GM12878 (cell line): ENCODE measurements at regions not wholly inside any gene's neighbourhood (a gene's known extent, or its start where the extent isn't known, plus 50 kb on each side); places are given as distances from the start of the nearest gene placed in this dataset.

Experiments
- ATAC-seq: fragments of 200-7000 bp; cut with Tn5 transposase; 3 replicates; pipeline ENCODE4 v1.9.1; 2020; ENCODE audit warnings: mild to moderate bottlenecking, moderate library complexity
- BruUV-seq: library from RNA; stranded (reverse); fragments of 400-500 nt; replicated peaks from 2 replicates; lab custom pipeline; 2021; lab: Mats Ljungman, UMichigan
- CTCF ChIA-PET: fragments of 300-600 bp; sonication (Branson Sonifier 250); formaldehyde crosslinking; extraction: SDS; loops from one replicate; lab custom pipeline; 2021; ENCODE audit warnings: inconsistent platforms; lab: Yijun Ruan, JAX
- POLR2A ChIA-PET: fragments of 350-600 bp; formaldehyde crosslinking; extraction: SDS; loops from one replicate; lab custom pipeline; 2021; ENCODE audit warnings: inconsistent platforms; lab: Charles Lee
- RAD21 ChIA-PET: fragments of 300-600 bp; sonication (Branson Sonifier 250); formaldehyde crosslinking; loops from one replicate; lab custom pipeline; 2023; ENCODE audit warnings: antibody characterized with exemption; ENCODE audit not compliant: unreplicated experiment; lab: Charles Lee
- SMC1A ChIA-PET: fragments of 300-600 bp; sonication (Branson Sonifier 250); formaldehyde crosslinking; loops from one replicate; lab custom pipeline; 2023; ENCODE audit not compliant: unreplicated experiment, uncharacterized antibody; lab: Charles Lee
- DNase-seq: peaks from one replicate; pipeline ENCODE4 v3.0.0-alpha.2; 2011; ENCODE audit warnings: low read depth, low spot score
- FAIRE-seq: peaks from 3 replicates; lab custom pipeline; 2011; peaks lifted over from hg19 to GRCh38; lab: Jason Lieb, UNC
- H2AFZ ChIP-seq: 2 replicates; pipeline ENCODE4 v1.6.0; 2011; ENCODE audit warnings: low read depth, low read length, control low read depth; ENCODE audit not compliant: control insufficient read depth
- H3K27ac ChIP-seq: 2 replicates; pipeline ENCODE4 v1.5.1; 2011; ENCODE audit warnings: control low read depth; ENCODE audit not compliant: control insufficient read depth, insufficient read depth
- H3K27me3 ChIP-seq, 2 experiments: replicated peaks in 1 of 2; 2 replicates each; pipeline versions ENCODE4 v1.6.0 to v1.6.1; 2011; ENCODE audit warnings: low read length in 1 of 2; ENCODE audit not compliant: control insufficient read depth in 2 of 2, insufficient read depth in 2 of 2
- H3K36me3 ChIP-seq, 2 experiments: 2 replicates each; pipeline ENCODE4 v1.5.1; 2011; ENCODE audit warnings: low read length in 1 of 2; ENCODE audit not compliant: control insufficient read depth in 2 of 2, insufficient read depth in 2 of 2
- H3K4me1 ChIP-seq: 2 replicates; pipeline ENCODE4 v1.6.1; 2011; ENCODE audit warnings: mild to moderate bottlenecking, low read length, moderate library complexity, mixed read lengths; ENCODE audit not compliant: control insufficient read depth, insufficient read depth
- H3K4me2 ChIP-seq: 2 replicates; pipeline ENCODE4 v1.6.0; 2011; ENCODE audit warnings: control low read depth; ENCODE audit not compliant: control insufficient read depth, insufficient read depth
- H3K4me3 ChIP-seq: fragments of 200-600 bp; sonication (generic); 2 replicates; pipeline ENCODE4 v1.5.1; 2016
- H3K79me2 ChIP-seq: 2 replicates; pipeline ENCODE4 v1.6.0; 2011; ENCODE audit warnings: low read length; ENCODE audit not compliant: control insufficient read depth, insufficient read depth
- H3K9ac ChIP-seq: 2 replicates; pipeline ENCODE4 v1.8.0; 2011; ENCODE audit warnings: low read length, control low read depth, mixed read lengths; ENCODE audit not compliant: control insufficient read depth, insufficient read depth
- H3K9me3 ChIP-seq: replicated peaks from 3 replicates; pipeline ENCODE4 v1.5.1; 2011; ENCODE audit warnings: mild to moderate bottlenecking, low read length; ENCODE audit not compliant: control insufficient read depth, insufficient read depth
- H4K20me1 ChIP-seq: 2 replicates; pipeline ENCODE4 v1.6.0; 2011; ENCODE audit not compliant: control insufficient read depth, insufficient read depth
- BCL11A ChIP-seq: IDR thresholded peaks from 2 replicates; pipeline ENCODE4 v1.6.1; 2011; ENCODE audit warnings: low read depth, low read length
- CBFB ChIP-seq: IDR thresholded peaks from 2 replicates; pipeline ENCODE4 v1.6.1; 2016; ENCODE audit warnings: antibody characterized with exemption, low read depth
- EZH2 ChIP-seq: IDR thresholded peaks from 2 replicates; pipeline ENCODE4 v1.6.1; 2012; ENCODE audit warnings: low read depth, mild to moderate bottlenecking, control low read depth, inconsistent platforms, low read length, borderline replicate concordance; ENCODE audit not compliant: control insufficient read depth
- FOS ChIP-seq: IDR thresholded peaks from 3 replicates; pipeline ENCODE4 v1.6.1; 2011; ENCODE audit warnings: borderline replicate concordance; ENCODE audit not compliant: insufficient read length; ENCODE audit errors: extremely low read depth
- FOXM1 ChIP-seq: IDR thresholded peaks from 2 replicates; pipeline ENCODE4 v1.6.1; 2012; ENCODE audit warnings: low read depth, mild to moderate bottlenecking, inconsistent platforms, low read length, moderate library complexity
- LARP7 ChIP-seq: fragments of 450-650 bp; IDR thresholded peaks from 2 replicates; pipeline ENCODE4 v1.6.1; 2017; ENCODE audit warnings: mild to moderate bottlenecking
- NR2F1 ChIP-seq: fragments of 450-650 bp; conservative IDR thresholded peaks from 2 replicates; pipeline ENCODE4 v1.6.1; 2017; ENCODE audit warnings: mild to moderate bottlenecking
- POU2F2 ChIP-seq: IDR thresholded peaks from 3 replicates; pipeline ENCODE4 v1.6.1; 2011; ENCODE audit warnings: low read depth, mild to moderate bottlenecking, low read length, borderline replicate concordance
- RB1 ChIP-seq: fragments of 450-650 bp; formaldehyde crosslinking; IDR thresholded peaks from 2 replicates; pipeline ENCODE4 v1.6.1; 2017; ENCODE audit warnings: mild to moderate bottlenecking, borderline replicate concordance
- RCOR1 ChIP-seq: conservative IDR thresholded peaks from 2 replicates; pipeline ENCODE4 v1.6.1; 2012; ENCODE audit warnings: low read depth, low read length, improper control_type of control experiment
- SMAD1 ChIP-seq: fragments of 450-650 bp; IDR thresholded peaks from 2 replicates; pipeline ENCODE4 v1.6.1; 2018; ENCODE audit warnings: mild to moderate bottlenecking, low read depth; ENCODE audit not compliant: partially characterized antibody
- WRNIP1 ChIP-seq: IDR thresholded peaks from 2 replicates; pipeline ENCODE4 v1.6.1; 2011; ENCODE audit warnings: low read depth, low read length, improper control_type of control experiment, borderline replicate concordance
- ZNF274 ChIP-seq: IDR thresholded peaks from one replicate; pipeline ENCODE4 v1.8.0; 2011; ENCODE audit not compliant: insufficient read length, insufficient read depth
- WGBS: methylation state at CpG from one replicate; pipeline ENCODE4 v1.1.6; 2016; ENCODE audit warnings: low lambda C conversion rate; ENCODE audit not compliant: insufficient replicate concordance, insufficient coverage; ENCODE audit errors: missing lambda C conversion rate; 5-methylcytosine and 5-hydroxymethylcytosine counted together
- in situ Hi-C: fragments of 300-500 bp; cut with MboI; formaldehyde crosslinking; loops from 9 replicates; pipeline ENCODE4 v1.14.3; 2018; ENCODE audit warnings: mixed read lengths
- intact Hi-C: fragments of 100-400 bp; cut with micrococcal nuclease; formaldehyde crosslinking; loops from one replicate; pipeline ENCODE4 v1.14.2; 2022; ENCODE audit not compliant: unreplicated experiment
- TF ChIP-seq, protein P1 (sequence below): fragments of 450-650 bp; IDR thresholded peaks from 2 replicates; pipeline ENCODE4 v1.6.1; 2017; ENCODE audit warnings: low read depth, mild to moderate bottlenecking, moderate library complexity

- CTCF ChIA-PET = no interaction called here
- H2AFZ ChIP-seq = no peak overlapping the region
- 81% methylated on average over 1 of the region's 1 CpG for WGBS
- no TSS peak for BruUV-seq
- no peak overlapping the region for H3K27ac ChIP-seq
- no peak for TF ChIP-seq ZNF274
- TF ChIP-seq, protein P1, sequence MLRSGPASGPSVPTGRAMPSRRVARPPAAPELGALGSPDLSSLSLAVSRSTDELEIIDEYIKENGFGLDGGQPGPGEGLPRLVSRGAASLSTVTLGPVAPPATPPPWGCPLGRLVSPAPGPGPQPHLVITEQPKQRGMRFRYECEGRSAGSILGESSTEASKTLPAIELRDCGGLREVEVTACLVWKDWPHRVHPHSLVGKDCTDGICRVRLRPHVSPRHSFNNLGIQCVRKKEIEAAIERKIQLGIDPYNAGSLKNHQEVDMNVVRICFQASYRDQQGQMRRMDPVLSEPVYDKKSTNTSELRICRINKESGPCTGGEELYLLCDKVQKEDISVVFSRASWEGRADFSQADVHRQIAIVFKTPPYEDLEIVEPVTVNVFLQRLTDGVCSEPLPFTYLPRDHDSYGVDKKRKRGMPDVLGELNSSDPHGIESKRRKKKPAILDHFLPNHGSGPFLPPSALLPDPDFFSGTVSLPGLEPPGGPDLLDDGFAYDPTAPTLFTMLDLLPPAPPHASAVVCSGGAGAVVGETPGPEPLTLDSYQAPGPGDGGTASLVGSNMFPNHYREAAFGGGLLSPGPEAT = no peak
- no peak for TF ChIP-seq FOXM1
- no peak for TF ChIP-seq SMAD1
- TF ChIP-seq RCOR1 = no peak
- TF ChIP-seq BCL11A = no peak
- no peak for TF ChIP-seq RB1
- no peak for TF ChIP-seq WRNIP1
- TF ChIP-seq CBFB = no peak
- no peak for TF ChIP-seq POU2F2
- TF ChIP-seq NR2F1 = no peak
- TF ChIP-seq FOS = no peak
- TF ChIP-seq EZH2 = no peak
- TF ChIP-seq LARP7 = no peak
- RAD21 ChIA-PET = no interaction called here
- H3K9ac ChIP-seq = no peak overlapping the region
- ATAC-seq (no peak), DNase-seq (no peak), FAIRE-seq (no peak)
- H3K9me3 ChIP-seq = peaks cover 7% of the 10 kb centered on the region
- SMC1A ChIA-PET = no interaction called here
- no peaks in the 10 kb centered on the region for H3K79me2 ChIP-seq
- POLR2A ChIA-PET = no interaction called here
- H3K27me3 ChIP-seq = no peaks in the 10 kb centered on the region
- in situ Hi-C loops (no loop called here), intact Hi-C loops (no loop called here)
- H3K4me1 ChIP-seq = peaks cover 23% of the 10 kb centered on the region
- no peak overlapping the region for H3K4me3 ChIP-seq
- H3K36me3 ChIP-seq = no peaks in the 10 kb centered on the region
- no peak overlapping the region for H3K4me2 ChIP-seq
- H4K20me1 ChIP-seq = no peaks in the 10 kb centered on the region
Observed at GRCh38 chr10:4125776-4126175, 340.8 kb upstream of the KLF6 start.
